Stimulated activated naive CD4-positive, alpha-beta T cell (primary cell): ENCODE measurements at regions not wholly inside any gene's neighbourhood (a gene's known extent, or its start where the extent isn't known, plus 50 kb on each side); places are given as distances from the start of the nearest gene placed in this dataset.
"Not testable (repeated sequence)": the region's sequence is repeated elsewhere in the genome, so short reads cannot be mapped to it uniquely, and the experiment has no call there.

Experiments
- DNase-seq, 6 experiments: peaks; one replicate each; lab custom pipeline; 2025; lab: John Stamatoyannopoulos, UW

DNA sequence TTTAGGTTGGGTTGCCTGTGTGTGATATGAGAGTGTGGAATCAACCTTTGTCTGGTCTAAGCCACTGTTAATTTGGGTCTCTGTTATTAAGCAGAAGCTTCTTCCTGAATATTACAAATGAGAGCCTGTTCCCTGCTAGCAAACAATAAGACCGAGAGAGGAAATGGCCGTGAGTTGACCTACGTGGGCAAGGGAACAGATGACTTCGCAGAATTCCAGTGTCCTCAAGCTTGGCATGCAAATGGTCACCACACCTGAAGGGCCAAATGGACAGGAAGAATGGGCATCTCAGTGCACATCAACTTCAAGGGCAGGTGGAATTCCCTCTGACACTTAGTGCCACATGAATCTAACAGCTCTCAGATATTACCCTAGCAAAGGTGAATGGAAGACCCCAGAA lies 250.8 kb upstream of the FOXF1 start:
- no peak for DNase-seq

- no peak for DNase-seq
These were observed 248.9 kb upstream of the FOXF1 start for GRCh38 chr16:86261379-86261778.

DNA sequence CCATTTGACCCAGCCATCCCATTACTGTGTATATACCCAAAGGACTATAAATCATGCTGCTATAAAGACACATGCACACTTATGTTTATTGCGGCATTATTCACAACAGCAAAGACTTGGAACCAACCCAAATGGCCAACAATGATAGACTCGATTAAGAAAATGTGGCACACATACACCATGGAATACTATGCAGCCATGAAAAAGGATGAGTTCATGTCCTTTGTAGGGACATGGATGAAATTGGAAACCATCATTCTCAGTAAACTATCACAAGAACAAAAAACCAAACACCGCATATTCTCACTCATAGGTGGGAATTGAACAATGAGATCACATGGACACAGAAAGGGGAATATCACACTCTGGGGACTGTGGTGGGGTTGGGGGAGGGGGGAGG lies 242.7 kb upstream of the FOXF1 start:
- not testable (repeated sequence) for DNase-seq

GRCh38 chr16:86270696-86271095 lies 239.6 kb upstream of the FOXF1 start:
- DNase-seq: no peak

DNA sequence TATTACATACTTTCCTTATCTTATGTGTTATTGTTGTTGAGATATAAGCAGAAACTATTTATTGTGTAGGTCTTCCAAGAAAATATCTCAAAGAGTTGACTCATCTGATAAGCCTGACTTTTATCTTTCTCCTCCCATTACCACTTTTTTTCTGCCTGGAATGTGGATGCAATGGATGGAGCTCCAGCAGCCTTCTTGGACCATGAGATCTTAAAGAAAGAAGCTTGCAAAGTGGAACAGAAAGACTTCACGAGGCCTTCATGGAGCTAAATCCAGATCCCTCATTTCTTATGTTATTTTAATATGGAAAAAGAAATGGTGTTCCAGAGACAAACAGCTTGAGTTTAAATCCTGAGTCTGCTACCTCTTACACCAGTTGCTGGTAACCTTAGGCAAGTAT lies 237.6 kb upstream of the FOXF1 start:
- DNase-seq: no peak

GRCh38 chr16:86277221-86277620 lies 233.1 kb upstream of the FOXF1 start:
- DNase-seq: no peak

DNA sequence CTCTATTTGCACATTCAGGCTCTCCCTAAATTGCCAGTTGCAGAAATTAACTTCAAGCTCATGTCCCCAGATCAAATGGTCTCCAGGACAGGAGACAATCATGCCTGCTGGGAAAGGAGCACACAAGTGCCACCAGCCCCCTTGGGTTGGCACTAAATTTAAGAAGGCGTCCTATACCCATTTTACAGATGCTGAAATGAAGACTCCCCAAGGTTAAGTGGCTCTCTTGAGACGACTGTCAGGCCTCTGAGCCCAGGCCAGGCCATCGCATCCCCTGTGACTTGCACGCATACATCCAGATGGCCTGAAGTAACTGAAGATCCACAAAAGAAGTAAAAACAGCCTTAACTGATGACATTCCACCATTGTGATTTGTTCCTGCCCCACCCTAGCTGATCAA lies 232.5 kb upstream of the FOXF1 start:
- DNase-seq: not testable (repeated sequence)

DNA sequence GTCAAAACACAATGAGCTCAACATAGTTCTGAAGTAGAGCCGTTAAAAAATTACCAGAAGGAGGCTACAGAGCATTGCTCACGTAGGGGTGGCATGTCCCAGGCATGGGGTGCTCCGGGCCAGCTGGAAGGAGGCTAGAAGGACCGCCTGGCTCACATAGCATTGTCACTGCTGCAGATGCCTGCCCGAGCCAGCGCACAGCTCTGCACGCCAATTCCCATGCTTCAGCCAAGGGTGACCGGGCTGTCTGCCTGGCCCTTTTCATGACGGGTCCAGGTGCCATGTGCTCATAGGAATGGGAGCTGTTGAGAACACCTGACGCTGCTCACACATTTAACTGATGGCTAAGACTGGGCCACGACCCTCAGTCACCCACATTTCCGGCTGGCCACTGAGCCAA lies 228.9 kb upstream of the FOXF1 start:
- no peak for DNase-seq

DNA sequence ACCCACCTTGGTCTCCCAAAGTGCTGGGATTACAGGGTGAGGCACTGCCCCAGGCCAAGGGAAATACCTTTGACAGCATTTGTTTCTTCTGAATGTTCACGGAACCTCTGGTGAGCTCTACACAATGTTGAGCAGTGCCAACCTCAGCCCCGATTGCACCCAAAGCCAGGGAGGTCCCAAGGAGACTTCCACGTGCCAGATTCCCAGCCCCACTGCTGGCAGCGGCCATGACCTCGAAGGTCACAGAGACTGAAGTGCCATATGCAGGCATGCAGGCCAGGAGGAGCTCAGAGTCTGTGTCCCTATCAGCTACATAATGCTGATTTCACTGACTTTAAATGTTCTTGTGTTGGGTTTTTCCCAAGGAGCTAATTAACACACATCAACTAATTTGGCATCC lies 226.4 kb upstream of the FOXF1 start:
- no peak for DNase-seq

- no peak for DNase-seq
These were observed 224.9 kb upstream of the FOXF1 start for GRCh38 chr16:86285421-86285820.

- DNase-seq: no peak
These were observed 224.1 kb upstream of the FOXF1 start for GRCh38 chr16:86285938-86286921.

- DNase-seq: no peak
These were observed 223.2 kb upstream of the FOXF1 start for GRCh38 chr16:86286991-86287663.

- no peak for DNase-seq
These were observed 222.6 kb upstream of the FOXF1 start for GRCh38 chr16:86287664-86288201.

GRCh38 chr16:86288716-86289294 lies 221.5 kb upstream of the FOXF1 start:
- no peak for DNase-seq

- DNase-seq: no peak
These were observed 221.0 kb upstream of the FOXF1 start for GRCh38 chr16:86289304-86289703.

DNA sequence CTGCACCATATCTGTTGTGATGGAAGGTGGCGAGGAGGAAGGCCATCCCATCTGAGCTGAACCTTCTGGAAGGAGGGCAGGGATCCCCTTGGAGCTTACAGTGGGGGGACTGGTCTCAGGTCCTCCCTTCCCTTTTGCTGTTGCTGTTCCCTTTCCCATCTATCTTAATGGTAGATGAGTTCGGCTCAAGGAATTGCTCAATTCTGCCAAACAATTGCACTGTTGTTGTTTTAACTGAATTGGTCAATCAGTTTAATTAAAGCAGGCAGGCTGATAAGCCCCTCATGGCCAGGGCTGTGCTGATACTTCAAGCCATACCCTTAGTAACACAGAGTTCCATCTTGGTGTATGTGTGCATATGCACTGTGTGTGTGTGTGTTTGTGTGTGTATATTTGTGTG lies 220.4 kb upstream of the FOXF1 start:
- no peak for DNase-seq

- no peak for DNase-seq
These were observed 218.8 kb upstream of the FOXF1 start for GRCh38 chr16:86291491-86291890.

GRCh38 chr16:86292171-86292775 lies 218.1 kb upstream of the FOXF1 start:
- no peak for DNase-seq

- no peak for DNase-seq
These were observed 217.4 kb upstream of the FOXF1 start for GRCh38 chr16:86292942-86293341.

DNA sequence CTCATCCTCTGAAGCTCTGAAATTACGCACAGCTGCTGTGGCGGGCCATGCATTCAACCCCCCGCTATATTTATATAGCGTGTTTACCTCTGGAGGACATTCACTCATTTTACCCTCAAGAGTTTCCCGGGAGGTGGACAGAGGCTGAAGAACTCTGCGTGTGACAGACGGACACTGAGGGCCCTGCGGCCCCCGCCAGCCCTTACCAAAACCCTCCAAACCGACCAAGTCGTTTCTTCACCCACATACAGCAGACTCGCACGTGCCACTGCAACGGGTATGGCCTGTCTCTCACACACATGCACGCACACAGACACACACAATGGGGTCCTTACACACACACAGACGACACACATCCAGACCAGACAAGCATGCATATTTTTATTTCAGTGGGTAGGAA lies 216.4 kb upstream of the FOXF1 start:
- no peak for DNase-seq

GRCh38 chr16:86294535-86295196 lies 215.7 kb upstream of the FOXF1 start:
- no peak for DNase-seq

- DNase-seq: no peak
These were observed 214.1 kb upstream of the FOXF1 start for GRCh38 chr16:86296256-86296655.
